HG03571 (cell line): ENCODE measurements at regions not wholly inside any gene's neighbourhood (a gene's known extent, or its start where the extent isn't known, plus 50 kb on each side); places are given as distances from the start of the nearest gene placed in this dataset.
"Not testable (repeated sequence)": the region's sequence is repeated elsewhere in the genome, so short reads cannot be mapped to it uniquely, and the experiment has no call there.

Experiments
- ATAC-seq: cut with Tn5 transposase; IDR thresholded peaks from one replicate; pipeline ENCODE4 v1.9.1; 2021; ENCODE audit not compliant: unreplicated experiment

GRCh38 chr9:115525111-115526058, 407.4 kb upstream of the TNC start:
- no peak for ATAC-seq

- ATAC-seq = no peak
These were observed 413.6 kb upstream of the TNC start for GRCh38 chr9:115531410-115532125.

DNA sequence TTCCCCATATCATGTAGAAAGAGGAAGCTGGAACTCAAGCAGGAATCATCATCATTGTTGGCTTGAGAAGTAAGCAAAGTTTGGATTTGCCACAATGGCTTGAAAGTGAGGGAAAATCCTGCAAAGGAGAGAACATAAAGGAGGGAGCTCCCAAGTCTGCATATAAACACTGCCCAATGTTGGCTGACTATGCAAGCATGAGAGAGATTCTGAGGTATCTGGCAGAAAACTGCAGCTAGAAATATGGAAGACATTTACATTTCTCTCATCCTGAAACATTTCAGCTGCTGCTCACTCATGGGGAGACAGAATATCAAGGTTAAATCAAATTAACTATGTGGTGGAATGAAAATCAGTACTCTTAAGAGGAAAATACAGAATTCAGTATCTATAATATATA, 415.6 kb upstream of the TNC start:
- ATAC-seq = no peak

DNA sequence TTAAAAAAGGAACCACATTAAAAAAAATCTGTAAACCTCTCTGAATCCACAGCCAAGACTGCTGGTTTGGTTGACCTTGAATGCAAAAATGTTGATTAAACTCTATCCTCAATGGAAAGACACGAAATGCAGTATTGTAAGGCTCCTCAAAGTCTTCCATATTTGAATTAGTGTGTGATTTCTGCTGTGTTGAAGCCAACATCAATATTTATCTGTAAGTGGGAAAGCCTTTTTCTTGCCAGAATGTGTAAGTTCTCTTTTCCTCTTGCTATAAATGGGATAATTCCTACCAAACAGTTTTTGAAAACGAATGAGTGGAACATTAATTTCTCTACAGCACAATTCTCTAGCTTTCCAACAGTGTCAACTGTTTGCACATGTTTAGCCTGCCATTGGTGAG, 422.1 kb upstream of the TNC start:
- no peak for ATAC-seq

DNA sequence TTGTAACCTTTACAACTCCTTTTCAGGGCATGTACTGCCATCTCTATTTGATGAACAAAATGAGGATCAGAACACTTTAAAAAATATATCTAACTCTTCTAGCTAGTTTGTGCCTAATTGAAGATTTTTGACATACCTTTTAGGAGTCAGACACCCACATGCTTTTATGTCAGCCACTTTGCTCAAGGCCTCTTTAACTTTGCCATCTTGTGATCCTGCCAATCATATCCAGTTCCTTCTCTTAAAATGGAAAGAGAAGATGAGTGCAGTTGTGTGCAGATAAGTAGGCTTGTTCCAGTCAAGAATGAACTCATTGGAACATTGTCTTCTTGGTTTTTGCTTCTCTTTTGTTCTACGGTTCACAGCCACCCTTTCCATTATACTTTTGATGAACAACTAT, 425.6 kb upstream of the TNC start:
- ATAC-seq = no peak

DNA sequence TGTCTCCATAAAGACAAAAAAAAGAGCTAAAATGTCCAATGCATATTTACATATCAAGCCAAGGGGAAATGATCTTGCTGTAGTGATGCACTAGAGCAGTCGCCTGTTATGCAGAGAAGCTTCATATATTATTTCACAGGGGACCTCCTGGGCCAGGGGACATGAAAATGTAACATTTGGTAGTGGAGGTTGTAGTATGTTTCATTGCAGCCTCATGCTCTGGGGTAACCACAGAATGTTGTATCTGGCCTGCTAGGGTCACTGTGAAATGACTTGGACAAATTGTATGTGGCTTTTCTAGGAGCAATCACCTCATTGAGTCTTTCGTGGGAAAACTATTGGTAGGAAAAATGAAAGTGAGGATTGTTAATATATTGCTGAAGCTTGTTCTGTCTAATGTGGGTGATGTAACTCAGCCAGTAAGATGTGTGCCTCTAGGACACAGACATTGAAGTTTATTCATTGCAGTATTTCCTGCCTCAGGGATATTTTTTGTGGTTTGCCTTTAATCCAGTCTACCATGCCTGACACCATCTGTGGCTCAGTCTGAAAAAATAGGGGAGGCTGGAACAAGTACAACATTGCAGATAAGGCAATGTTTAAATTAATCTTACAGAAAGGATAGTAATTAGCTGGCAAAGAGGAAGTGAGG, 430.8 kb upstream of the TNC start:
- no peak for ATAC-seq

GRCh38 chr9:115551396-115551795, 433.4 kb upstream of the TNC start:
- no peak for ATAC-seq

GRCh38 chr9:115553060-115553773, 435.3 kb upstream of the TNC start:
- ATAC-seq = no peak

DNA sequence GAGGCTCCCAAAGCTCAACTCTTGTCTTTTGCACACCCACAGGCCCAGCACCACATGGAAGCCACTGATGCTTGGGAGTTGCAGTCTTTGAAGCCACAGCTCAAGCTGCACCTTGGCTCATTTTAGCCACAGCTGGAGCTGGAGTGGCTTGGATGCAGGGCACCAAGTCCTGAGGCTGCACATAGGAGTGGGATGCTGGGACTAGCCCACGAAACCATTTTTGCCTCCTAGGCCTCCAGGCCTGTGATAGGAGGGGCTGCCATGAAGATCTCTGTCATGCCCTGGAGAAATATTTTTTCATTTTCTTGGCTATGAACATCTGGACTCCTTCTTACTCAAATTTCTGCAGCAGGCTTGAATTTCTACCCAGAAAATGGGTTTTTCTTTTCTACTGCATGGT, 438.5 kb upstream of the TNC start:
- no peak for ATAC-seq

GRCh38 chr9:115575147-115575546, 457.2 kb upstream of the TNC start:
- ATAC-seq = no peak

DNA sequence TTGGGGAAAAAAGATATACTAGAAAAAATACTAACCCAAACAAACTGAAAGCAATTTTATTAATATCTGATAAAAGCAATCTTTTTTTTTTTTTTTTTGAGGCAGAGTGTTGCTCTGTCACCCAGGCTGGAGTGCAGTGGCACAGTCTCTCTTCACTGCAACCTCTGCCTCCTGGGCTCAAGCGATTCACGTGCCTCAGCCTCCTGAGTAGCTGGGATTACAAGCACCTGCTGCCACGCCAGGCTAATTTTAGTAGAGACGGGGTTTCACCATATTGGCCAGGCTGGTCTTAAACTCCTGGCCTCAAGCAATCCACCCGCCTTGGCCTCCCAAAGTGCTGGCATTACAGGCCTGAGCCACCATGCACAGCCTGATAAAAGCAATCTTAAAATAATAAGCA, 467.5 kb upstream of the TNC start:
- not testable (repeated sequence) for ATAC-seq

DNA sequence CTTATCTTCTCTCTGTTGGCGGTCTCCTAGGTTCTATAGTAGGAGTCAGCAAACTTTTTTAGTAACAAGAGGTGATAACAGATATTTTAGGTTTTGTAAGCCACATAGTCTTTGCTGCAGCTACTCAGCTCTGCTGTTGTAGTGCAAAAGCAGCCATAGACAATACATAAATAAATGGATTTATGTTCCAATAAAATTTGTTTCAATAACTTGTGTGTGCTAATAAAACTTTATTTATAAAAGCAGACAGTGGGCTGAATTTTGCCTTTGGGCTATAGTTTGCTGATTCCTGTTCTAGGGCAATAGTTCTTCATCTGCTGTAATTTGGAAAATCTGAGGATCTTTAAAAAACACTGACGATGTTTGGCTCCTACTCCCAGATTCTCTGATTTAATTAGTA, 469.4 kb upstream of the TNC start:
- no peak for ATAC-seq

GRCh38 chr9:115590011-115590410, 472.1 kb upstream of the TNC start:
- ATAC-seq = no peak

DNA sequence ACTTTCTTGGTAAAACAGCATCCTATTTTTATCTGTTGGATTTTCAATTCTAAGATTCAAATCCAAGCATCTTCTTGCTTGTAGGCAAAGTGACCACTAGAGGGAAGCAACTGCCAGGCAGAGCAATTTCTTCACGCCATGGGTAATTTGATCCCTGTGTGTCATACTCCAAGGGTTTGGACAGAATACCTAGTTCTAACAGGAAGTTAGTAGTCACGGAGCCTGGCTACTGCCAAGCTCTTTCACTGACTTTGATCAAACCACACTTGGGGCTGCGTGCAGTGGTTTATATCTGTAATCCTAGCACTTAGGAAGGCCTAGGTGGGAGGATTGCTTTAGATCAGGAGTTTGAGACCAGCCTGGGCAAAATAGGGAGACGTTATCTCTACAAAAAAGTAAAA, 473.6 kb upstream of the TNC start:
- no peak for ATAC-seq

- peak; percentile 63 for ATAC-seq
These were observed 475.7 kb upstream of the TNC start for GRCh38 chr9:115593587-115594091.

- ATAC-seq = no peak
These were observed 476.6 kb upstream of the TNC start for GRCh38 chr9:115594557-115594956.

- ATAC-seq = no peak
These were observed 478.2 kb upstream of the TNC start for GRCh38 chr9:115596021-115596745.

- no peak for ATAC-seq
These were observed 478.8 kb upstream of the TNC start for GRCh38 chr9:115596746-115597080.

- ATAC-seq = no peak
These were observed 479.5 kb upstream of the TNC start for GRCh38 chr9:115597330-115597895.

DNA sequence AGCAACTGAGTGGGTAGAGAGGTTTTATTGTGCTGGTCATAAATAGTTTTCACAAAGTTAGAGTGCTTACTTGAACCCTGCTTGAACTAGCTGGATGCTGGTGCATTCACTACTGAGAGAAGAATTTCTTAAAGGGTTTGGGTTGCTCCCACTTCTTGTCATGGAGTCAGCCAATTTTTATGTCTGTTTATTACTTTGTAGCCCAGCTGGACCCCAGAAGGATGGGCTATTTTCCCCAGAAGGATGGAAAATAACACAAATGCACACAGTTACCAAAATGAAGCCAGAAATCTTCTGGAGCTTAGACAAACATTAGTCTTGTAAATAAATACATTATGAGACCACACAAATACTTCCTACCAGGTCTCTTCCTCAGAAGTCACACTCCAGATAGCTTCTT, 480.8 kb upstream of the TNC start:
- ATAC-seq = no peak
